GM23338 (cell line): ENCODE measurements at regions not wholly inside any gene's neighbourhood (a gene's known extent, or its start where the extent isn't known, plus 50 kb on each side); places are given as distances from the start of the nearest gene placed in this dataset.

ENCODE experiments used
- ATAC-seq: fragments of 200-7000 bp; cut with Tn5 transposase; 3 replicates; pipeline ENCODE4 v1.9.1; 2020
- DNase-seq: peaks from one replicate; pipeline ENCODE4 v3.0.0-alpha.2; 2015; ENCODE audit warnings: low spot score
- H2AFZ ChIP-seq: fragments of 200-600 bp; sonication (generic); 2 replicates; pipeline ENCODE4 v1.8.0; 2016; ENCODE audit warnings: antibody characterized with exemption, mild to moderate bottlenecking, moderate library complexity
- H3F3A ChIP-seq: fragments of 200-600 bp; sonication (generic); replicated peaks from 2 replicates; pipeline ENCODE4 v1.8.0; 2017; ENCODE audit warnings: antibody characterized with exemption, mixed run types, low read depth
- H3K27ac ChIP-seq: fragments of 200-600 bp; sonication (generic); 2 replicates; pipeline ENCODE4 v1.6.1; 2016; ENCODE audit warnings: low read depth
- H3K27me3 ChIP-seq: fragments of 200-600 bp; sonication (generic); 2 replicates; pipeline ENCODE4 v1.8.0; 2016; ENCODE audit warnings: mild to moderate bottlenecking, mixed run types, moderate library complexity; ENCODE audit not compliant: insufficient read depth
- H3K36me3 ChIP-seq: fragments of 200-600 bp; sonication (generic); 2 replicates; pipeline ENCODE4 v1.8.0; 2016; ENCODE audit warnings: mild to moderate bottlenecking; ENCODE audit not compliant: insufficient read depth
- H3K4me1 ChIP-seq: fragments of 200-600 bp; sonication (generic); 2 replicates; pipeline ENCODE4 v1.8.0; 2016; ENCODE audit warnings: mild to moderate bottlenecking, moderate library complexity; ENCODE audit not compliant: insufficient read depth
- H3K4me2 ChIP-seq: fragments of 200-600 bp; sonication (generic); 2 replicates; pipeline ENCODE4 v1.7.1; 2017; ENCODE audit warnings: mixed run types
- H3K4me3 ChIP-seq: fragments of 200-600 bp; sonication (generic); 2 replicates; pipeline ENCODE4 v1.6.1; 2016; ENCODE audit warnings: mixed run types
- H3K79me2 ChIP-seq: fragments of 200-600 bp; sonication (generic); replicated peaks from 2 replicates; pipeline ENCODE4 v1.8.0; 2017; ENCODE audit warnings: mild to moderate bottlenecking; ENCODE audit not compliant: insufficient read depth
- H3K9me2 ChIP-seq: fragments of 200-600 bp; sonication (generic); 2 replicates; pipeline ENCODE4 v1.8.0; 2017; ENCODE audit not compliant: insufficient read depth
- H4K20me1 ChIP-seq: fragments of 200-600 bp; sonication (generic); replicated peaks from 2 replicates; pipeline ENCODE4 v1.8.0; 2017; ENCODE audit warnings: mild to moderate bottlenecking; ENCODE audit not compliant: insufficient read depth
- H3K27ac Mint-ChIP-seq: 2 replicates; pipeline ENCODE4 v1.8.0; 2020; ENCODE audit warnings: inconsistent platforms, mild to moderate bottlenecking, moderate library complexity, mixed read lengths
- H3K27me3 Mint-ChIP-seq: 3 replicates; pipeline ENCODE4 v1.8.0; 2022; ENCODE audit warnings: low read depth, mild to moderate bottlenecking, moderate library complexity, mixed read lengths, inconsistent platforms; ENCODE audit not compliant: insufficient read depth, poor library complexity
- H3K36me3 Mint-ChIP-seq: 3 replicates; pipeline ENCODE4 v1.8.0; 2021; ENCODE audit warnings: low read depth, mild to moderate bottlenecking, inconsistent platforms, moderate library complexity, mixed read lengths
- H3K4me1 Mint-ChIP-seq: 3 replicates; pipeline ENCODE4 v1.8.0; 2020; ENCODE audit warnings: mild to moderate bottlenecking, inconsistent platforms, mixed read lengths
- H3K4me3 Mint-ChIP-seq: 3 replicates; pipeline ENCODE4 v1.8.0; 2021; ENCODE audit warnings: moderate library complexity, mild to moderate bottlenecking, inconsistent platforms, mixed read lengths
- H3K9me3 Mint-ChIP-seq: 3 replicates; pipeline ENCODE4 v1.8.0; 2020; ENCODE audit warnings: moderate library complexity, mild to moderate bottlenecking, inconsistent platforms, mixed read lengths
- CREB1 ChIP-seq: fragments of 250-450 bp; sonication (Bioruptor Pico); IDR thresholded peaks from 2 replicates; pipeline ENCODE4 v1.5.0; 2020; ENCODE audit warnings: low read depth, mild to moderate bottlenecking, moderate library complexity
- EZH2 ChIP-seq: fragments of 200-600 bp; sonication (generic); IDR thresholded peaks from one replicate; pipeline ENCODE4 v1.8.0; 2017; ENCODE audit warnings: antibody characterized with exemption, mild to moderate bottlenecking, low read depth; ENCODE audit not compliant: unreplicated experiment
- NANOG ChIP-seq: IDR thresholded peaks from 2 replicates; pipeline ENCODE4 v1.6.1; 2016; ENCODE audit warnings: antibody characterized with exemption, borderline replicate concordance
- POLR2AphosphoS5 ChIP-seq: IDR thresholded peaks from 2 replicates; pipeline ENCODE4 v1.6.1; 2016; ENCODE audit warnings: antibody characterized with exemption, low read depth
- REST ChIP-seq: IDR thresholded peaks from one replicate; pipeline ENCODE4 v1.6.1; 2018; ENCODE audit warnings: antibody characterized with exemption; ENCODE audit not compliant: unreplicated experiment
- STAT1 ChIP-seq: IDR thresholded peaks from one replicate; pipeline ENCODE4 v1.6.1; 2016; ENCODE audit warnings: antibody characterized with exemption; ENCODE audit not compliant: unreplicated experiment
- ZNF114 ChIP-seq: fragments of 250-450 bp; sonication (Bioruptor Pico); IDR thresholded peaks from 2 replicates; pipeline ENCODE4 v1.5.0; 2020; ENCODE audit warnings: mild to moderate bottlenecking, moderate library complexity
- ZNF331 ChIP-seq: fragments of 250-450 bp; sonication (Bioruptor Pico); IDR thresholded peaks from 2 replicates; pipeline ENCODE4 v1.5.0; 2020; ENCODE audit warnings: low read depth, mild to moderate bottlenecking, moderate library complexity
- TF ChIP-seq, protein P1 (sequence below): fragments of 250-450 bp; sonication (Bioruptor Pico); IDR thresholded peaks from 2 replicates; pipeline ENCODE4 v1.5.0; 2020; ENCODE audit warnings: mild to moderate bottlenecking, moderate library complexity
- TF ChIP-seq, protein P2 (sequence below): IDR thresholded peaks from 2 replicates; pipeline ENCODE4 v1.6.1; 2016; ENCODE audit warnings: antibody characterized with exemption
- TF ChIP-seq, protein P3 (sequence below), 2 experiments: fragments of 200-600 bp in 1 of 2; sonication (generic) in 1 of 2; conservative IDR thresholded peaks; 2 replicates each; pipeline versions ENCODE4 v1.5.1 to v1.6.1; 2016 to 2017; ENCODE audit warnings: antibody characterized with exemption in 2 of 2, low read depth in 2 of 2, mild to moderate bottlenecking in 2 of 2, moderate library complexity in 1 of 2

- TF ChIP-seq, protein P1, sequence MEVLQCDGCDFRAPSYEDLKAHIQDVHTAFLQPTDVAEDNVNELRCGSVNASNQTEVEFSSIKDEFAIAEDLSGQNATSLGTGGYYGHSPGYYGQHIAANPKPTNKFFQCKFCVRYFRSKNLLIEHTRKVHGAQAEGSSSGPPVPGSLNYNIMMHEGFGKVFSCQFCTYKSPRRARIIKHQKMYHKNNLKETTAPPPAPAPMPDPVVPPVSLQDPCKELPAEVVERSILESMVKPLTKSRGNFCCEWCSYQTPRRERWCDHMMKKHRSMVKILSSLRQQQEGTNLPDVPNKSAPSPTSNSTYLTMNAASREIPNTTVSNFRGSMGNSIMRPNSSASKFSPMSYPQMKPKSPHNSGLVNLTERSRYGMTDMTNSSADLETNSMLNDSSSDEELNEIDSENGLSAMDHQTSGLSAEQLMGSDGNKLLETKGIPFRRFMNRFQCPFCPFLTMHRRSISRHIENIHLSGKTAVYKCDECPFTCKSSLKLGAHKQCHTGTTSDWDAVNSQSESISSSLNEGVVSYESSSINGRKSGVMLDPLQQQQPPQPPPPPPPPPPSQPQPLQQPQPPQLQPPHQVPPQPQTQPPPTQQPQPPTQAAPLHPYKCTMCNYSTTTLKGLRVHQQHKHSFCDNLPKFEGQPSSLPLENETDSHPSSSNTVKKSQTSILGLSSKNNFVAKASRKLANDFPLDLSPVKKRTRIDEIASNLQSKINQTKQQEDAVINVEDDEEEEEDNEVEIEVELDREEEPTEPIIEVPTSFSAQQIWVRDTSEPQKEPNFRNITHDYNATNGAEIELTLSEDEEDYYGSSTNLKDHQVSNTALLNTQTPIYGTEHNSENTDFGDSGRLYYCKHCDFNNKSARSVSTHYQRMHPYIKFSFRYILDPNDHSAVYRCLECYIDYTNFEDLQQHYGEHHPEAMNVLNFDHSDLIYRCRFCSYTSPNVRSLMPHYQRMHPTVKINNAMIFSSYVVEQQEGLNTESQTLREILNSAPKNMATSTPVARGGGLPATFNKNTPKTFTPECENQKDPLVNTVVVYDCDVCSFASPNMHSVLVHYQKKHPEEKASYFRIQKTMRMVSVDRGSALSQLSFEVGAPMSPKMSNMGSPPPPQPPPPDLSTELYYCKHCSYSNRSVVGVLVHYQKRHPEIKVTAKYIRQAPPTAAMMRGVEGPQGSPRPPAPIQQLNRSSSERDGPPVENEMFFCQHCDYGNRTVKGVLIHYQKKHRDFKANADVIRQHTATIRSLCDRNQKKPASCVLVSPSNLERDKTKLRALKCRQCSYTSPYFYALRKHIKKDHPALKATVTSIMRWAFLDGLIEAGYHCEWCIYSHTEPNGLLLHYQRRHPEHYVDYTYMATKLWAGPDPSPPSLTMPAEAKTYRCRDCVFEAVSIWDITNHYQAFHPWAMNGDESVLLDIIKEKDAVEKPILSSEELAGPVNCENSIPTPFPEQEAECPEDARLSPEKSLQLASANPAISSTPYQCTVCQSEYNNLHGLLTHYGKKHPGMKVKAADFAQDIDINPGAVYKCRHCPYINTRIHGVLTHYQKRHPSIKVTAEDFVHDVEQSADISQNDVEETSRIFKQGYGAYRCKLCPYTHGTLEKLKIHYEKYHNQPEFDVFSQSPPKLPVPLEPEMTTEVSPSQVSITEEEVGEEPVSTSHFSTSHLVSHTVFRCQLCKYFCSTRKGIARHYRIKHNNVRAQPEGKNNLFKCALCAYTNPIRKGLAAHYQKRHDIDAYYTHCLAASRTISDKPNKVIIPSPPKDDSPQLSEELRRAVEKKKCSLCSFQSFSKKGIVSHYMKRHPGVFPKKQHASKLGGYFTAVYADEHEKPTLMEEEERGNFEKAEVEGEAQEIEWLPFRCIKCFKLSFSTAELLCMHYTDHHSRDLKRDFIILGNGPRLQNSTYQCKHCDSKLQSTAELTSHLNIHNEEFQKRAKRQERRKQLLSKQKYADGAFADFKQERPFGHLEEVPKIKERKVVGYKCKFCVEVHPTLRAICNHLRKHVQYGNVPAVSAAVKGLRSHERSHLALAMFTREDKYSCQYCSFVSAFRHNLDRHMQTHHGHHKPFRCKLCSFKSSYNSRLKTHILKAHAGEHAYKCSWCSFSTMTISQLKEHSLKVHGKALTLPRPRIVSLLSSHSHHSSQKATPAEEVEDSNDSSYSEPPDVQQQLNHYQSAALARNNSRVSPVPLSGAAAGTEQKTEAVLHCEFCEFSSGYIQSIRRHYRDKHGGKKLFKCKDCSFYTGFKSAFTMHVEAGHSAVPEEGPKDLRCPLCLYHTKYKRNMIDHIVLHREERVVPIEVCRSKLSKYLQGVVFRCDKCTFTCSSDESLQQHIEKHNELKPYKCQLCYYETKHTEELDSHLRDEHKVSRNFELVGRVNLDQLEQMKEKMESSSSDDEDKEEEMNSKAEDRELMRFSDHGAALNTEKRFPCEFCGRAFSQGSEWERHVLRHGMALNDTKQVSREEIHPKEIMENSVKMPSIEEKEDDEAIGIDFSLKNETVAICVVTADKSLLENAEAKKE (CRISPR knock-in tag), result no peak
- TF ChIP-seq NANOG (no peak), CREB1 (CRISPR knock-in tag) (no peak), STAT1 (no peak), POLR2AphosphoS5 (no peak), EZH2 (no peak)
Observed at GRCh38 chr18:52008736-52009135, 331.3 kb upstream of the DCC start (continued).

GRCh38 chr18:52009958-52010357 is 330.0 kb upstream of the DCC start:
- H3K9me3 Mint-ChIP-seq, result no peaks in the 10 kb centered on the region; the same call in 2 of the 3 replicates
- no peak overlapping the region for H3K27ac Mint-ChIP-seq
- H4K20me1 ChIP-seq, result no peaks in the 10 kb centered on the region
- no peaks in the 10 kb centered on the region for H3K36me3 ChIP-seq
- no peaks in the 10 kb centered on the region for H3K9me2 ChIP-seq
- no peaks in the 10 kb centered on the region for H3K4me1 ChIP-seq
- H3K27me3 Mint-ChIP-seq, result peaks cover 2% of the 10 kb centered on the region
- no peaks in the 10 kb centered on the region for H3K79me2 ChIP-seq
- ATAC-seq (no peak), DNase-seq (no peak)
- H3K27ac ChIP-seq, result no peak overlapping the region
- no peak overlapping the region for H3K4me2 ChIP-seq
- no peak overlapping the region for H3K4me3 ChIP-seq
- H3K4me1 Mint-ChIP-seq, result no peaks in the 10 kb centered on the region
- H3F3A ChIP-seq, result no peaks in the 10 kb centered on the region
- H3K36me3 Mint-ChIP-seq, result no peaks in the 10 kb centered on the region
- H3K4me3 Mint-ChIP-seq, result no peak overlapping the region
- no peak overlapping the region for H2AFZ ChIP-seq
- H3K27me3 ChIP-seq, result no peaks in the 10 kb centered on the region
- TF ChIP-seq REST (no peak), ZNF331 (CRISPR knock-in tag) (no peak), ZNF114 (CRISPR knock-in tag) (no peak)
- TF ChIP-seq, protein P2, sequence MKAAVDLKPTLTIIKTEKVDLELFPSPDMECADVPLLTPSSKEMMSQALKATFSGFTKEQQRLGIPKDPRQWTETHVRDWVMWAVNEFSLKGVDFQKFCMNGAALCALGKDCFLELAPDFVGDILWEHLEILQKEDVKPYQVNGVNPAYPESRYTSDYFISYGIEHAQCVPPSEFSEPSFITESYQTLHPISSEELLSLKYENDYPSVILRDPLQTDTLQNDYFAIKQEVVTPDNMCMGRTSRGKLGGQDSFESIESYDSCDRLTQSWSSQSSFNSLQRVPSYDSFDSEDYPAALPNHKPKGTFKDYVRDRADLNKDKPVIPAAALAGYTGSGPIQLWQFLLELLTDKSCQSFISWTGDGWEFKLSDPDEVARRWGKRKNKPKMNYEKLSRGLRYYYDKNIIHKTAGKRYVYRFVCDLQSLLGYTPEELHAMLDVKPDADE, result no peak
- TF ChIP-seq, protein P3, sequence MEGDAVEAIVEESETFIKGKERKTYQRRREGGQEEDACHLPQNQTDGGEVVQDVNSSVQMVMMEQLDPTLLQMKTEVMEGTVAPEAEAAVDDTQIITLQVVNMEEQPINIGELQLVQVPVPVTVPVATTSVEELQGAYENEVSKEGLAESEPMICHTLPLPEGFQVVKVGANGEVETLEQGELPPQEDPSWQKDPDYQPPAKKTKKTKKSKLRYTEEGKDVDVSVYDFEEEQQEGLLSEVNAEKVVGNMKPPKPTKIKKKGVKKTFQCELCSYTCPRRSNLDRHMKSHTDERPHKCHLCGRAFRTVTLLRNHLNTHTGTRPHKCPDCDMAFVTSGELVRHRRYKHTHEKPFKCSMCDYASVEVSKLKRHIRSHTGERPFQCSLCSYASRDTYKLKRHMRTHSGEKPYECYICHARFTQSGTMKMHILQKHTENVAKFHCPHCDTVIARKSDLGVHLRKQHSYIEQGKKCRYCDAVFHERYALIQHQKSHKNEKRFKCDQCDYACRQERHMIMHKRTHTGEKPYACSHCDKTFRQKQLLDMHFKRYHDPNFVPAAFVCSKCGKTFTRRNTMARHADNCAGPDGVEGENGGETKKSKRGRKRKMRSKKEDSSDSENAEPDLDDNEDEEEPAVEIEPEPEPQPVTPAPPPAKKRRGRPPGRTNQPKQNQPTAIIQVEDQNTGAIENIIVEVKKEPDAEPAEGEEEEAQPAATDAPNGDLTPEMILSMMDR (conservative IDR thresholded peaks at IDR 0.05; ENCODE audit: low read depth in 2 of 2), result no peak
